ENCODE measurements at regions not wholly inside any gene's neighbourhood (a gene's known extent, or its start where the extent isn't known, plus 50 kb on each side); places are given as distances from the start of the nearest gene placed in this dataset.

DNA sequence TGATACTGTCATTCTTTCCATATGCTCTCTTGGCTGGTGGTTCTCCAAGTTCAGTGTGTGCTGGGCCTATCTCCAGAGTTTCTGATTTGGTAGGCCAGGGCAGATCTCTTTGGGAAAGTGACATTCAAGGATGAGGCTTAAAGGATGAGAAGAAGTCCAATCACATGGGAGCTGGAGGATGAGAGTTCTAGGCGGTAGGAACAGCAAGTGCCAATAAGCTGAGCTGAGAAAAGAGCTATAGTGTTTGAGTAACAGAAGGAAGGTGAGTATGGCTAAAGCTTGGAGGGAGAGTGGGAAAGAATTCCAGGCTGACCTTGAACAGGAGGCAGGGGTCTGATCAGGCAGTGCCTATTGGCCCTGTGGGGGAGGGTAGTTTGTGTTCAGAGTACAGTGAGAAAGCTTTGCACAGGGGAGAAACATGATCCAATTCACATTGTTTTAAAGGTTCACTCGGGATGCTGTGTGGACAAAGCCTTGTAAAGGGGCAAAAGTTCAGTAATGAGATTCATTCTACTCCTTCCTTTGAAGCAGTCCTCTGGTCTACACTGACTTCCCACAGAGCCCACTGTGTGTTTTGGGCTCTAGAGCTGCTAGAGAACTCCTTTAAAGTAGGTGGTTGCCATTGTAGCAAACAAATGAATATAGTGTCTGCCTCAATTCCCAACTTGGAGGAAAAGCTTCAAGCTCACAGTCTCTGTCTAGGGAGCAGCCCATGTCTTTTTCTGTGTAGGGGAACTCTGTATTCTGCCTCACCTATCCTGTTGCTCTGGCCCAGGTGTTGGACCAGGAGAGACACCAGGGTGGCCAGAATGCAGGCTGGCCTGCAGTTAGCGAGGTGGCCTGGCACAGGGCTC, 81.8 kb downstream of the FASTKD2 start:
- Histone ChIP-seq H3K27me3 (ENCODE audit: insufficient read depth, low read depth, low read length) (no peaks in the 10 kb centered on the region), H3K9me3 (ENCODE audit: low read length) (no peaks in the 10 kb centered on the region), H3K4me3 (ENCODE audit: low read length) (no peak overlapping the region), H2AFZ (ENCODE audit: low read depth, low read length) (no peak overlapping the region), H3K36me3 (ENCODE audit: insufficient read depth, low read length) (no peaks in the 10 kb centered on the region), H3K9me2 (ENCODE audit: insufficient read depth, low read length) (no peaks in the 10 kb centered on the region), H3K9ac (ENCODE audit: low read length) (no peak overlapping the region), H3F3A (ENCODE audit: insufficient read depth, low read length, poor library complexity, severe bottlenecking) (no peaks in the 10 kb centered on the region), H3K27ac (ENCODE audit: low read length) (no peak overlapping the region), H3K4me2 (ENCODE audit: low read length) (no peak overlapping the region), H3K79me2 (replicated peaks; ENCODE audit: insufficient read depth, low read length) (no peaks in the 10 kb centered on the region), H4K20me1 (ENCODE audit: insufficient read depth) (no peaks in the 10 kb centered on the region)
- no peak for TF ChIP-seq EP300 (conservative IDR thresholded peaks at IDR 0.05; ENCODE audit: poor library complexity, severe bottlenecking)

DNA sequence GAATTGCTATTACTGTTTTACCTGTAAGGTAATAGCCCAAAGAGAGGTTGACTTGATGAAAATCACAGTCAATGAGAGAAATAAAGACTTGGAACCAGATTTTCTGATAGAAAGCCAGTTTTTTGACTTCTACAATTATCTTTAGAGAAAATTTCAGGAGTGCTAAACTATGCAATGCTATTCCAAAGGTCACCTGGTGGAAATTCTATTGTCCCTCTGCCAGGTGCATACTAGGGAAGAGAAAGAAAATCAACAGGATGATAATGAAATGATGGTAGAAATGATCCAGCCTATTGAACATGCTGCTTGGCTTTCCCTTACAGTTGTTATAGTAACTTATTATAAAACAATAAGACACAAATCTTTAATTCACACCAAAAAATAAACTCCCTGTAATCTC, 85.0 kb downstream of the FASTKD2 start:
- no peaks in the 10 kb centered on the region for H3K79me2 ChIP-seq (replicated peaks; ENCODE audit: insufficient read depth, low read length)
- H3K36me3 ChIP-seq (ENCODE audit: insufficient read depth, low read length) = no peaks in the 10 kb centered on the region
- H3K9ac ChIP-seq (ENCODE audit: low read length) = no peak overlapping the region
- H3K4me2 ChIP-seq (ENCODE audit: low read length) = no peak overlapping the region
- H3K9me3 ChIP-seq (ENCODE audit: low read length) = no peaks in the 10 kb centered on the region
- no peaks in the 10 kb centered on the region for H3K27me3 ChIP-seq (ENCODE audit: insufficient read depth, low read depth, low read length)
- H3F3A ChIP-seq (ENCODE audit: insufficient read depth, low read length, poor library complexity, severe bottlenecking) = no peaks in the 10 kb centered on the region
- no peak overlapping the region for H2AFZ ChIP-seq (ENCODE audit: low read depth, low read length)
- H3K27ac ChIP-seq (ENCODE audit: low read length) = no peak overlapping the region
- H4K20me1 ChIP-seq (ENCODE audit: insufficient read depth) = no peaks in the 10 kb centered on the region
- no peak overlapping the region for H3K4me3 ChIP-seq (ENCODE audit: low read length)
- TF ChIP-seq POLR2AphosphoS5 (IDR thresholded peaks at IDR 0.05) (no peak), MXI1 (conservative IDR thresholded peaks at IDR 0.05; ENCODE audit: poor library complexity, severe bottlenecking) (no peak), SMC3 (conservative IDR thresholded peaks at IDR 0.05; ENCODE audit: poor library complexity) (no peak), EP300 (conservative IDR thresholded peaks at IDR 0.05; ENCODE audit: poor library complexity, severe bottlenecking) (no peak), EZH2 (IDR thresholded peaks at IDR 0.05; ENCODE audit: borderline replicate concordance, insufficient read depth, low read length, poor library complexity, severe bottlenecking) (no peak), TAF1 (IDR thresholded peaks at IDR 0.05; ENCODE audit: low read depth) (no peak), RAD21 (conservative IDR thresholded peaks at IDR 0.05) (no peak)
- TF ChIP-seq, protein P1, sequence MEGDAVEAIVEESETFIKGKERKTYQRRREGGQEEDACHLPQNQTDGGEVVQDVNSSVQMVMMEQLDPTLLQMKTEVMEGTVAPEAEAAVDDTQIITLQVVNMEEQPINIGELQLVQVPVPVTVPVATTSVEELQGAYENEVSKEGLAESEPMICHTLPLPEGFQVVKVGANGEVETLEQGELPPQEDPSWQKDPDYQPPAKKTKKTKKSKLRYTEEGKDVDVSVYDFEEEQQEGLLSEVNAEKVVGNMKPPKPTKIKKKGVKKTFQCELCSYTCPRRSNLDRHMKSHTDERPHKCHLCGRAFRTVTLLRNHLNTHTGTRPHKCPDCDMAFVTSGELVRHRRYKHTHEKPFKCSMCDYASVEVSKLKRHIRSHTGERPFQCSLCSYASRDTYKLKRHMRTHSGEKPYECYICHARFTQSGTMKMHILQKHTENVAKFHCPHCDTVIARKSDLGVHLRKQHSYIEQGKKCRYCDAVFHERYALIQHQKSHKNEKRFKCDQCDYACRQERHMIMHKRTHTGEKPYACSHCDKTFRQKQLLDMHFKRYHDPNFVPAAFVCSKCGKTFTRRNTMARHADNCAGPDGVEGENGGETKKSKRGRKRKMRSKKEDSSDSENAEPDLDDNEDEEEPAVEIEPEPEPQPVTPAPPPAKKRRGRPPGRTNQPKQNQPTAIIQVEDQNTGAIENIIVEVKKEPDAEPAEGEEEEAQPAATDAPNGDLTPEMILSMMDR (IDR thresholded peaks at IDR 0.05; ENCODE audit: poor library complexity, severe bottlenecking) = no peak
- TF ChIP-seq, protein P2, sequence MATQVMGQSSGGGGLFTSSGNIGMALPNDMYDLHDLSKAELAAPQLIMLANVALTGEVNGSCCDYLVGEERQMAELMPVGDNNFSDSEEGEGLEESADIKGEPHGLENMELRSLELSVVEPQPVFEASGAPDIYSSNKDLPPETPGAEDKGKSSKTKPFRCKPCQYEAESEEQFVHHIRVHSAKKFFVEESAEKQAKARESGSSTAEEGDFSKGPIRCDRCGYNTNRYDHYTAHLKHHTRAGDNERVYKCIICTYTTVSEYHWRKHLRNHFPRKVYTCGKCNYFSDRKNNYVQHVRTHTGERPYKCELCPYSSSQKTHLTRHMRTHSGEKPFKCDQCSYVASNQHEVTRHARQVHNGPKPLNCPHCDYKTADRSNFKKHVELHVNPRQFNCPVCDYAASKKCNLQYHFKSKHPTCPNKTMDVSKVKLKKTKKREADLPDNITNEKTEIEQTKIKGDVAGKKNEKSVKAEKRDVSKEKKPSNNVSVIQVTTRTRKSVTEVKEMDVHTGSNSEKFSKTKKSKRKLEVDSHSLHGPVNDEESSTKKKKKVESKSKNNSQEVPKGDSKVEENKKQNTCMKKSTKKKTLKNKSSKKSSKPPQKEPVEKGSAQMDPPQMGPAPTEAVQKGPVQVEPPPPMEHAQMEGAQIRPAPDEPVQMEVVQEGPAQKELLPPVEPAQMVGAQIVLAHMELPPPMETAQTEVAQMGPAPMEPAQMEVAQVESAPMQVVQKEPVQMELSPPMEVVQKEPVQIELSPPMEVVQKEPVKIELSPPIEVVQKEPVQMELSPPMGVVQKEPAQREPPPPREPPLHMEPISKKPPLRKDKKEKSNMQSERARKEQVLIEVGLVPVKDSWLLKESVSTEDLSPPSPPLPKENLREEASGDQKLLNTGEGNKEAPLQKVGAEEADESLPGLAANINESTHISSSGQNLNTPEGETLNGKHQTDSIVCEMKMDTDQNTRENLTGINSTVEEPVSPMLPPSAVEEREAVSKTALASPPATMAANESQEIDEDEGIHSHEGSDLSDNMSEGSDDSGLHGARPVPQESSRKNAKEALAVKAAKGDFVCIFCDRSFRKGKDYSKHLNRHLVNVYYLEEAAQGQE (IDR thresholded peaks at IDR 0.05; ENCODE audit: borderline replicate concordance) = no peak
- H3K9me2 ChIP-seq (ENCODE audit: insufficient read depth, low read length) = no peaks in the 10 kb centered on the region
